ENCODE measurements at regions not wholly inside any gene's neighbourhood (a gene's known extent, or its start where the extent isn't known, plus 50 kb on each side); places are given as distances from the start of the nearest gene placed in this dataset.

DNA sequence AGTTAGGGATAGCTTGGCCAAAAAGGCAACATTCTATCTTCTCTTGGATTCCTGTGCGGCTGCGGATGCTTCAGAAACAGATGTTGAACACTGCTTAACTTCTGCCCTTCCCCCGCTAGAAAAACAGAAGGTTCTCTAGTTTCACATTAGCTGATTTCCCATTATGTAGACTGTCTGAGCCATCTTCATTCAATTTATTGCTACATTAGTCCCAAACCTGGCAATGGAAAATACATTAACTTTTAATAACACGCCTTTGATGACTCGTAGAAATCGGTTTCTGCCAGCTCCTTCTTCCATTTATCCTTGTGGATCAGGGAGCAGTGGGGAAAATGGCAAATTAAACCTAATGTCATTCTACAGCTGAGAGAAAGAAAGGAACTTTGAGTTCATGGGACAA is 119.9 kb downstream of the SLC16A9 start:
- no peaks in the 10 kb centered on the region for H3K36me3 ChIP-seq (ENCODE audit: insufficient read depth, low read length)
- no peak overlapping the region for H3K4me2 ChIP-seq (ENCODE audit: low read length)
- no peaks in the 10 kb centered on the region for H3K27me3 ChIP-seq (ENCODE audit: insufficient read depth, low read depth, low read length)

DNA sequence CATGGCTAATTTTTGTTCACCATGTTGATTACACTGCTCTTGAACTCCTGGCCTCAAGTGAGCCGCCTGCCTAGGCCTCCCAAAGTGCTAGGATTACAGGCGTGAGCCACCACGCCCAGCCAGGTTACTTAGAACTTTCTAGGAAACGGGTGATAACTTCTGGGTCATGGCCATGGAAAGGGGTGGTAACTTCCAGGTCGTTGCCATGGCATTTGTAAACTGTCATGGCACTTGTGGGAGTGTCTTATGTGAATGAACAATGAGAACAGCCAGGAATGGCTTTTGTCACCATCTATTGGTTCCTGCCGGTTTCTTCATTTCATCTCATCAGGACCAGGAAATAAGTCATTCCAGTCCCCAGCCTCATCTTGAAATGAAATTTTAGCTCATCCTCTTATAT is 120.9 kb downstream of the SLC16A9 start:
- Histone ChIP-seq H3K27ac (ENCODE audit: low read length) (no peak overlapping the region), H3K9ac (ENCODE audit: low read length) (no peak overlapping the region), H2AFZ (ENCODE audit: low read depth, low read length) (no peak overlapping the region), H3F3A (ENCODE audit: insufficient read depth, low read length, poor library complexity, severe bottlenecking) (no peaks in the 10 kb centered on the region), H3K27me3 (ENCODE audit: insufficient read depth, low read depth, low read length) (no peaks in the 10 kb centered on the region), H3K79me2 (replicated peaks; ENCODE audit: insufficient read depth, low read length) (no peaks in the 10 kb centered on the region), H4K20me1 (ENCODE audit: insufficient read depth) (no peaks in the 10 kb centered on the region), H3K36me3 (ENCODE audit: insufficient read depth, low read length) (no peaks in the 10 kb centered on the region), H3K4me2 (ENCODE audit: low read length) (no peak overlapping the region), H3K9me3 (ENCODE audit: low read length) (no peaks in the 10 kb centered on the region), H3K4me3 (ENCODE audit: low read length) (no peak overlapping the region), H3K9me2 (ENCODE audit: insufficient read depth, low read length) (no peaks in the 10 kb centered on the region)
- TF ChIP-seq EZH2 (IDR thresholded peaks at IDR 0.05; ENCODE audit: borderline replicate concordance, insufficient read depth, low read length, poor library complexity, severe bottlenecking) (no peak), MXI1 (conservative IDR thresholded peaks at IDR 0.05; ENCODE audit: poor library complexity, severe bottlenecking) (no peak), EP300 (conservative IDR thresholded peaks at IDR 0.05; ENCODE audit: poor library complexity, severe bottlenecking) (no peak), RAD21 (conservative IDR thresholded peaks at IDR 0.05) (no peak), TAF1 (IDR thresholded peaks at IDR 0.05; ENCODE audit: low read depth) (no peak), SMC3 (conservative IDR thresholded peaks at IDR 0.05; ENCODE audit: poor library complexity) (no peak), POLR2AphosphoS5 (IDR thresholded peaks at IDR 0.05) (no peak)
- TF ChIP-seq, protein P1, sequence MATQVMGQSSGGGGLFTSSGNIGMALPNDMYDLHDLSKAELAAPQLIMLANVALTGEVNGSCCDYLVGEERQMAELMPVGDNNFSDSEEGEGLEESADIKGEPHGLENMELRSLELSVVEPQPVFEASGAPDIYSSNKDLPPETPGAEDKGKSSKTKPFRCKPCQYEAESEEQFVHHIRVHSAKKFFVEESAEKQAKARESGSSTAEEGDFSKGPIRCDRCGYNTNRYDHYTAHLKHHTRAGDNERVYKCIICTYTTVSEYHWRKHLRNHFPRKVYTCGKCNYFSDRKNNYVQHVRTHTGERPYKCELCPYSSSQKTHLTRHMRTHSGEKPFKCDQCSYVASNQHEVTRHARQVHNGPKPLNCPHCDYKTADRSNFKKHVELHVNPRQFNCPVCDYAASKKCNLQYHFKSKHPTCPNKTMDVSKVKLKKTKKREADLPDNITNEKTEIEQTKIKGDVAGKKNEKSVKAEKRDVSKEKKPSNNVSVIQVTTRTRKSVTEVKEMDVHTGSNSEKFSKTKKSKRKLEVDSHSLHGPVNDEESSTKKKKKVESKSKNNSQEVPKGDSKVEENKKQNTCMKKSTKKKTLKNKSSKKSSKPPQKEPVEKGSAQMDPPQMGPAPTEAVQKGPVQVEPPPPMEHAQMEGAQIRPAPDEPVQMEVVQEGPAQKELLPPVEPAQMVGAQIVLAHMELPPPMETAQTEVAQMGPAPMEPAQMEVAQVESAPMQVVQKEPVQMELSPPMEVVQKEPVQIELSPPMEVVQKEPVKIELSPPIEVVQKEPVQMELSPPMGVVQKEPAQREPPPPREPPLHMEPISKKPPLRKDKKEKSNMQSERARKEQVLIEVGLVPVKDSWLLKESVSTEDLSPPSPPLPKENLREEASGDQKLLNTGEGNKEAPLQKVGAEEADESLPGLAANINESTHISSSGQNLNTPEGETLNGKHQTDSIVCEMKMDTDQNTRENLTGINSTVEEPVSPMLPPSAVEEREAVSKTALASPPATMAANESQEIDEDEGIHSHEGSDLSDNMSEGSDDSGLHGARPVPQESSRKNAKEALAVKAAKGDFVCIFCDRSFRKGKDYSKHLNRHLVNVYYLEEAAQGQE (IDR thresholded peaks at IDR 0.05; ENCODE audit: borderline replicate concordance): no peak
- TF ChIP-seq, protein P2, sequence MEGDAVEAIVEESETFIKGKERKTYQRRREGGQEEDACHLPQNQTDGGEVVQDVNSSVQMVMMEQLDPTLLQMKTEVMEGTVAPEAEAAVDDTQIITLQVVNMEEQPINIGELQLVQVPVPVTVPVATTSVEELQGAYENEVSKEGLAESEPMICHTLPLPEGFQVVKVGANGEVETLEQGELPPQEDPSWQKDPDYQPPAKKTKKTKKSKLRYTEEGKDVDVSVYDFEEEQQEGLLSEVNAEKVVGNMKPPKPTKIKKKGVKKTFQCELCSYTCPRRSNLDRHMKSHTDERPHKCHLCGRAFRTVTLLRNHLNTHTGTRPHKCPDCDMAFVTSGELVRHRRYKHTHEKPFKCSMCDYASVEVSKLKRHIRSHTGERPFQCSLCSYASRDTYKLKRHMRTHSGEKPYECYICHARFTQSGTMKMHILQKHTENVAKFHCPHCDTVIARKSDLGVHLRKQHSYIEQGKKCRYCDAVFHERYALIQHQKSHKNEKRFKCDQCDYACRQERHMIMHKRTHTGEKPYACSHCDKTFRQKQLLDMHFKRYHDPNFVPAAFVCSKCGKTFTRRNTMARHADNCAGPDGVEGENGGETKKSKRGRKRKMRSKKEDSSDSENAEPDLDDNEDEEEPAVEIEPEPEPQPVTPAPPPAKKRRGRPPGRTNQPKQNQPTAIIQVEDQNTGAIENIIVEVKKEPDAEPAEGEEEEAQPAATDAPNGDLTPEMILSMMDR (IDR thresholded peaks at IDR 0.05; ENCODE audit: poor library complexity, severe bottlenecking): no peak

More for the DNA sequence above, 119.9 kb downstream of the SLC16A9 start:
- Histone ChIP-seq H3K9ac (ENCODE audit: low read length) (no peak overlapping the region), H3K9me2 (ENCODE audit: insufficient read depth, low read length) (no peaks in the 10 kb centered on the region), H3K79me2 (replicated peaks; ENCODE audit: insufficient read depth, low read length) (no peaks in the 10 kb centered on the region), H3F3A (ENCODE audit: insufficient read depth, low read length, poor library complexity, severe bottlenecking) (no peaks in the 10 kb centered on the region), H3K9me3 (ENCODE audit: low read length) (no peaks in the 10 kb centered on the region), H2AFZ (ENCODE audit: low read depth, low read length) (no peak overlapping the region), H4K20me1 (ENCODE audit: insufficient read depth) (no peaks in the 10 kb centered on the region), H3K27ac (ENCODE audit: low read length) (no peak overlapping the region), H3K4me3 (ENCODE audit: low read length) (no peak overlapping the region)
- no peak for TF ChIP-seq RAD21 (conservative IDR thresholded peaks at IDR 0.05)
- TF ChIP-seq, protein P2 (IDR thresholded peaks at IDR 0.05; ENCODE audit: poor library complexity, severe bottlenecking): no peak
- TF ChIP-seq SMC3 (conservative IDR thresholded peaks at IDR 0.05; ENCODE audit: poor library complexity): no peak
- TF ChIP-seq EP300 (conservative IDR thresholded peaks at IDR 0.05; ENCODE audit: poor library complexity, severe bottlenecking): no peak
- TF ChIP-seq TAF1 (IDR thresholded peaks at IDR 0.05; ENCODE audit: low read depth): no peak
- no peak for TF ChIP-seq POLR2AphosphoS5 (IDR thresholded peaks at IDR 0.05)
- TF ChIP-seq, protein P1 (IDR thresholded peaks at IDR 0.05; ENCODE audit: borderline replicate concordance): no peak

Measured in neural cell (in vitro differentiated cells).